ENCODE measurements at regions not wholly inside any gene's neighbourhood (a gene's known extent, or its start where the extent isn't known, plus 50 kb on each side); places are given as distances from the start of the nearest gene placed in this dataset.

- Histone ChIP-seq H3K4me3 (no peak overlapping the region), H3K9me3 (peaks cover 11% of the 10 kb centered on the region), H3K4me1 (ENCODE audit: low read depth) (no peaks in the 10 kb centered on the region), H3K36me3 (ENCODE audit: low read depth) (no peaks in the 10 kb centered on the region)
- intact Hi-C loops (cut with DNase I, micrococcal nuclease) = no loop called here
- ATAC-seq (no peak), DNase-seq (no peak)
- no peak for TF ChIP-seq CTCF (IDR thresholded peaks at IDR 0.05)
These were observed 115.1 kb upstream of the RAI14 start for GRCh38 chr5:34541067-34541466.

GRCh38 chr5:34542818-34543217, 113.3 kb upstream of the RAI14 start:
- peaks cover 11% of the 10 kb centered on the region for H3K9me3 ChIP-seq
- intact Hi-C loops (cut with DNase I, micrococcal nuclease) = no loop called here
- no peak for DNase-seq
- H3K4me1 ChIP-seq (ENCODE audit: low read depth) = no peaks in the 10 kb centered on the region
- no peak overlapping the region for H3K4me3 ChIP-seq
- no peak for ATAC-seq
- no peak for TF ChIP-seq CTCF (IDR thresholded peaks at IDR 0.05)
- H3K36me3 ChIP-seq (ENCODE audit: low read depth) = no peaks in the 10 kb centered on the region

- Histone ChIP-seq H3K9me3 (peaks cover 11% of the 10 kb centered on the region), H3K4me3 (no peak overlapping the region), H3K4me1 (ENCODE audit: low read depth) (no peaks in the 10 kb centered on the region), H3K36me3 (ENCODE audit: low read depth) (no peaks in the 10 kb centered on the region)
- ATAC-seq (no peak), DNase-seq (no peak)
- intact Hi-C loops (cut with DNase I, micrococcal nuclease) = no loop called here
- no peak for TF ChIP-seq CTCF (IDR thresholded peaks at IDR 0.05)
These were observed 112.4 kb upstream of the RAI14 start for GRCh38 chr5:34543687-34544086.

- peaks cover 11% of the 10 kb centered on the region for H3K9me3 ChIP-seq
- DNase-seq (no peak), ATAC-seq (no peak)
- intact Hi-C loops (cut with DNase I, micrococcal nuclease) = no loop called here
- no peak overlapping the region for H3K4me3 ChIP-seq
- H3K36me3 ChIP-seq (ENCODE audit: low read depth) = no peaks in the 10 kb centered on the region
- no peaks in the 10 kb centered on the region for H3K4me1 ChIP-seq (ENCODE audit: low read depth)
- no peak for TF ChIP-seq CTCF (IDR thresholded peaks at IDR 0.05)
These were observed 111.7 kb upstream of the RAI14 start for GRCh38 chr5:34544403-34544802.

GRCh38 chr5:34545164-34545563, 111.0 kb upstream of the RAI14 start:
- H3K9me3 ChIP-seq = peaks cover 11% of the 10 kb centered on the region
- DNase-seq (no peak), ATAC-seq (no peak)
- no peaks in the 10 kb centered on the region for H3K4me1 ChIP-seq (ENCODE audit: low read depth)
- no peak overlapping the region for H3K4me3 ChIP-seq
- H3K36me3 ChIP-seq (ENCODE audit: low read depth) = no peaks in the 10 kb centered on the region
- intact Hi-C loops (cut with DNase I, micrococcal nuclease) = no loop called here
- no peak for TF ChIP-seq CTCF (IDR thresholded peaks at IDR 0.05)

- no peak for DNase-seq
- TF ChIP-seq CTCF (IDR thresholded peaks at IDR 0.05) = no peak
- Histone ChIP-seq H3K4me3 (no peak overlapping the region), H3K36me3 (ENCODE audit: low read depth) (no peaks in the 10 kb centered on the region), H3K9me3 (peaks cover 11% of the 10 kb centered on the region), H3K4me1 (ENCODE audit: low read depth) (peaks cover 2% of the 10 kb centered on the region)
- intact Hi-C loops (cut with DNase I, micrococcal nuclease) = no loop called here
- ATAC-seq = no peak
These were observed 110.5 kb upstream of the RAI14 start for GRCh38 chr5:34545626-34546025.

Data from mucosa of descending colon (tissue), 3 donors.